ENCODE measurements at regions not wholly inside any gene's neighbourhood (a gene's known extent, or its start where the extent isn't known, plus 50 kb on each side); places are given as distances from the start of the nearest gene placed in this dataset.

GRCh38 chr12:97336900-97337751 lies 125.5 kb upstream of the RMST start:
- Histone ChIP-seq H3K9me3 (replicated peaks; ENCODE audit: control insufficient read depth, insufficient read depth, low read length) (no peaks in the 10 kb centered on the region), H3K79me2 (ENCODE audit: control insufficient read depth, insufficient read depth, low read length) (no peaks in the 10 kb centered on the region), H3K4me2 (ENCODE audit: insufficient read depth, low read length) (no peak overlapping the region), H3K27me3 (ENCODE audit: control insufficient read depth in 2 of 2, insufficient read depth in 2 of 2, low read length in 2 of 2) (no peaks in the 10 kb centered on the region), H3K36me3 (ENCODE audit: control insufficient read depth in 2 of 2, extremely low read depth in 1 of 2, insufficient read depth in 2 of 2, low read length in 2 of 2) (no peaks in the 10 kb centered on the region), H3K9ac (replicated peaks; ENCODE audit: extremely low read depth, insufficient read depth, low read length) (no peak overlapping the region), H3K4me3 (replicated peaks in 1 of 3; ENCODE audit: insufficient read depth in 1 of 3, low read depth in 1 of 3, low read length in 3 of 3) (no peak overlapping the region), H2AFZ (ENCODE audit: low read depth, low read length) (no peak overlapping the region), H3K4me1 (ENCODE audit: control insufficient read depth, extremely low read depth, insufficient read depth, low read length) (no peaks in the 10 kb centered on the region), H4K20me1 (replicated peaks; ENCODE audit: control insufficient read depth, extremely low read depth, insufficient read depth, low read length) (no peaks in the 10 kb centered on the region), H3K27ac (ENCODE audit: insufficient read depth, low read depth, low read length) (no peak overlapping the region), H3K9me1 (replicated peaks; ENCODE audit: control insufficient read depth, extremely low read depth, insufficient read depth, low read length) (no peaks in the 10 kb centered on the region)
- TF ChIP-seq EZH2 (IDR thresholded peaks at IDR 0.05; ENCODE audit: borderline replicate concordance, low read depth, low read length, severe bottlenecking) (no peak), POLR2A (IDR thresholded peaks at IDR 0.05; ENCODE audit: low read depth, low read length) (no peak), JUN (IDR thresholded peaks at IDR 0.05; ENCODE audit: borderline replicate concordance, insufficient read depth, insufficient read length, low read depth) (no peak), MYC (IDR thresholded peaks at IDR 0.05; ENCODE audit: low read depth, low read length) (no peak), POLR2AphosphoS5 (IDR thresholded peaks at IDR 0.05; ENCODE audit: insufficient read depth, low read depth, low read length) (no peak), CTCF (IDR thresholded peaks at IDR 0.05; ENCODE audit: extremely low read depth in 1 of 2, insufficient read depth in 1 of 2, low read depth in 1 of 2, low read length in 2 of 2) (no peak), GATA2 (IDR thresholded peaks at IDR 0.05; ENCODE audit: insufficient read depth, insufficient read length, low read depth, low read length) (no peak), MAX (IDR thresholded peaks at IDR 0.05; ENCODE audit: insufficient read depth, insufficient read length) (no peak), FOS (IDR thresholded peaks at IDR 0.05; ENCODE audit: borderline replicate concordance, insufficient read depth, low read length) (no peak)
- BruUV-seq (replicated peaks) = no TSS peak
- FAIRE-seq = no peak
- DNase-seq (ENCODE audit: low read depth, low spot score) = no peak
- intact Hi-C loops (cut with micrococcal nuclease) = no loop called here
- POLR2A ChIA-PET = no interaction called here
- dilution Hi-C loops (cut with MboI; ENCODE audit: extremely low pct_ligation_motif_present, low sequenced_read_pairs) = no loop called here
- CTCF ChIA-PET = no interaction called here
